GM12873 (cell line): ENCODE measurements at regions not wholly inside any gene's neighbourhood (a gene's known extent, or its start where the extent isn't known, plus 50 kb on each side); places are given as distances from the start of the nearest gene placed in this dataset.

ENCODE experiments used
- TF ChIP-seq, protein P1 (sequence below): IDR thresholded peaks from 2 replicates; pipeline ENCODE4 v1.5.1; 2012; ENCODE audit warnings: low read depth, mild to moderate bottlenecking, moderate library complexity, low read length, control low read depth; ENCODE audit not compliant: insufficient read depth; ENCODE audit errors: missing control alignments

DNA sequence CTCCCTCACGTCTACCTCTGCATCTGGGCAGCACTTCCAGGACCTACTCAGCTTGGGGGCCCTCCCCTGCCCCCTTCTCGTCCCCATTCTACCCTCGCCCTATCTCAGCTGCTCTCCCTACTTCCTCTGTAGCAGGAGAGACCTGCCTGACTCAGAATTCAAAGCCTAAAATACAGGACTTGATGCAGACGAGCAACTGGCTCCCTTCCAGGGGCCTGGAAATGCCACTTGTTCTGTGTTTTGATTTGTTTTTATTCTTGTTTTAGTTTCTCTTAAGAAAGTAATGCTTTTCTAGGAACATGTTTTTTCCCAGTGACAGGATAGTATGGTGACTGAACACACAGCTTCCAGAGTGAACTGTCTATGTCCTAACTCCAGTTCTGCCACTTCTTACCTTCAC is 320.4 kb upstream of the CDH4 start:
- TF ChIP-seq, protein P1, sequence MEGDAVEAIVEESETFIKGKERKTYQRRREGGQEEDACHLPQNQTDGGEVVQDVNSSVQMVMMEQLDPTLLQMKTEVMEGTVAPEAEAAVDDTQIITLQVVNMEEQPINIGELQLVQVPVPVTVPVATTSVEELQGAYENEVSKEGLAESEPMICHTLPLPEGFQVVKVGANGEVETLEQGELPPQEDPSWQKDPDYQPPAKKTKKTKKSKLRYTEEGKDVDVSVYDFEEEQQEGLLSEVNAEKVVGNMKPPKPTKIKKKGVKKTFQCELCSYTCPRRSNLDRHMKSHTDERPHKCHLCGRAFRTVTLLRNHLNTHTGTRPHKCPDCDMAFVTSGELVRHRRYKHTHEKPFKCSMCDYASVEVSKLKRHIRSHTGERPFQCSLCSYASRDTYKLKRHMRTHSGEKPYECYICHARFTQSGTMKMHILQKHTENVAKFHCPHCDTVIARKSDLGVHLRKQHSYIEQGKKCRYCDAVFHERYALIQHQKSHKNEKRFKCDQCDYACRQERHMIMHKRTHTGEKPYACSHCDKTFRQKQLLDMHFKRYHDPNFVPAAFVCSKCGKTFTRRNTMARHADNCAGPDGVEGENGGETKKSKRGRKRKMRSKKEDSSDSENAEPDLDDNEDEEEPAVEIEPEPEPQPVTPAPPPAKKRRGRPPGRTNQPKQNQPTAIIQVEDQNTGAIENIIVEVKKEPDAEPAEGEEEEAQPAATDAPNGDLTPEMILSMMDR: no peak

DNA sequence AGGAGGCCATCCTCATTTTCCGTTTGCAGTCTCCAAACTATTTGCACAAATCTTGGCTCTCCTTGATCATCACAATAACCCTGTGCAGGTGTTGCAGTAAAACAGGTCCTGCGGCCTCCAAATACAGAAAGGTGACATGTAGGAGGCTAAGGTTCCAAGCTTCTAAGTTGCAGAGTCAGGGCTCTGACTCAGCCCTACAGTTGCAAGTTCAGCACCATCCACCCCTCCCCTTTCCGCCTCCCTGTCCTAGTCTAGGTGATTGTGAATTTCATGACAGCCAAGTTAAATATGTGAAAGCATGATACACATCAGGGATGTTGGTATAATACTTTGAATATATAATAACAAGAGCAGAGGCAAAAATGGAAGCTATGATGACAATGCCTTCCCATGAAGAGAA is 317.3 kb upstream of the CDH4 start:
- TF ChIP-seq, protein P1: no peak

DNA sequence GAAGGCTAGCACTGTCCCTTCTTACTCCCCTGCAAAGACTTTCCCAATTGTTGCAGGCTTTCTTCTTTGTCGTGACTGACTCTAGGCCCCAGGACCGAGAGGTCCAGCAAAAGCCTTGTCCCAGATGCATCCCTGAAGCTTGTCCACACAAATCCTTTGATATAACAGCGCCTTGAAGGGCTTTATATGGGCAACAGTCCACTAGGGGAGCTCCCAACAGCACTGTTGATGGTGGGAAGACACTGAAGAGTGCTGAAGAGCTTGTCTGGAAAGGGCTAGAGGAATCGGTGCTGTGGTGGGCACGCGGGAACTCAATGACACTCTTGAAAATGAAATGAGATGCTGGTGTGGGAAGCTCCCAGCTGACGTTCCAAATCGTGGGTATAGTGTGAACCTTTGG is 316.1 kb upstream of the CDH4 start:
- TF ChIP-seq, protein P1: no peak

DNA sequence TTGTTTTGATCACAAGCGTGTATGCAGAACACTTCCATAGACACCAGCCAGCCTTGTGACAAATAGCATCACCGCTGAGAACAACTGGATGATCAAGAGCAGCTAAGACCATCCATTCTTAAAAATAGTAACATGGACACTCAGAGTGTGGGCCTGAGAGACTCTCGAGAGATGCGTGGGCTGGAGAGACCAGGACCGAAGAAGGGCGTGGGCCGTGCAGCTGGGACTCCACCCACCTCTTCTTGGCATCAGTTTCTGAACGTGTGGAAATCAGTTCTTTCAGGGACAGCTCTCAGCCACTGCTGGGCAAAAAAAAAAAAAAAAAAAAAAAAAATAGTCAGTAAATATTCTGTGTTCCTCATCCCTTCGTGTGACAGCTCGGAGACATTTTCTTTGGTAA is 314.5 kb upstream of the CDH4 start:
- TF ChIP-seq, protein P1: no peak

DNA sequence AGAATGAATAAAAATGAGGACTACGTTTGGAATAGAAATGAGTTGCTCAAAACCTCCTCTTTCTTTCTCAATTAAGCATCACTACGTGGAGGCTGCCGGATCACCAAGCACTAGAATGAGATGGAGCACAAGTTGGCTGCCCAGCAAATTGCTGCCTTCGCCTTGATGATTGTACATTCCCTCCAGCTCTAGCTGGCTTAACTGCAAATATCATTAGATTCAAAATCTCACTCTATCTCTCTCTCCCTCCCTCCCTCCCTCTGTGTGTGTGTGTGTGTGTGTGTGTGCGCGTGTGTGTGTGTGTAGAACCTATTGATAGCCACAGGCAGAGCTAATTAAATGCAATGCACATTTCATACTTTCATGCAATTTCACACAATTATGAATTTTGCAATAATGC is 310.7 kb upstream of the CDH4 start:
- TF ChIP-seq, protein P1: no peak

DNA sequence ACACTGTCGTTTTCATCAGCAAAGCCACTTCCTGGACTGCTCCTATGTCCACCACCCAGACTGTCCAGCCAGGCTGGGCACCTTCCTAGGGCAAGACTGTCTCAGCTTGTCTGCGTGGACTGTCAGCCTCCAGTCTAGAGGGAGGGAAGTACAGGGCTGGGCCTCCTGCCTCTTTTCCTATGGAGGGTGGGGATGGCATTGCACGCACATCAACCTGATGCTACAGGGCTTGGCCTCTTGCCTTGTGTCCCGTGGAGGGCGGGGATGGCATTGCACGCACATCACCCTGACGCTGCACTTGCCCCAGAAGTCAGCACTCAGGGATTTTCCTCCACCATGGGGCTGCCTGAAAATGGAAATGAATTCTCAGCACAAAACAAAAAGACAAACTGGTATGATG is 304.2 kb upstream of the CDH4 start:
- TF ChIP-seq, protein P1: no peak

DNA sequence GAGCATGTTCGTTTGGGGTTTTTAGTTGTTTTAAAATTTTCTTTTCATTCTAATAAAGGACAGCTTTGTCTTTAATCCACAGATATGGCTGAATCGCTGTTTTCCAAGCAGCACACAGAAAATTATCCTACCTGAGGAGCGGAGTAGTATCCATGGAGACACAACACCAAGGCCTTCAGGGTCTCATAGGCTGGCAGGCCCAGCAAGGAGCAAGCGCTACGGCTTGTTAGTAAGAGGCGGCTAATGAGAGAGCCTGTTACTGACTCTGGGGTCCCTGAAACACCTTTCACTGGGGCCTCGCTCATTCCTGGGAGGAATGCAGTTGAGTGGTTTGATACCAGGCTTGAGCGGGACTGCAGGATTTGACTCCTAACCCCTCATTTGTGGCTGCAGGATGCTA is 303.8 kb upstream of the CDH4 start:
- TF ChIP-seq, protein P1: no peak
